HG03064 (cell line): ENCODE measurements at regions not wholly inside any gene's neighbourhood (a gene's known extent, or its start where the extent isn't known, plus 50 kb on each side); places are given as distances from the start of the nearest gene placed in this dataset.
A peak's percentile ranks its signal among the peaks of the same experiment; 100 is the strongest.

Experiments
- ATAC-seq: cut with Tn5 transposase; IDR thresholded peaks from one replicate; pipeline ENCODE4 v1.9.1; 2021; ENCODE audit warnings: low read depth; ENCODE audit not compliant: unreplicated experiment

DNA sequence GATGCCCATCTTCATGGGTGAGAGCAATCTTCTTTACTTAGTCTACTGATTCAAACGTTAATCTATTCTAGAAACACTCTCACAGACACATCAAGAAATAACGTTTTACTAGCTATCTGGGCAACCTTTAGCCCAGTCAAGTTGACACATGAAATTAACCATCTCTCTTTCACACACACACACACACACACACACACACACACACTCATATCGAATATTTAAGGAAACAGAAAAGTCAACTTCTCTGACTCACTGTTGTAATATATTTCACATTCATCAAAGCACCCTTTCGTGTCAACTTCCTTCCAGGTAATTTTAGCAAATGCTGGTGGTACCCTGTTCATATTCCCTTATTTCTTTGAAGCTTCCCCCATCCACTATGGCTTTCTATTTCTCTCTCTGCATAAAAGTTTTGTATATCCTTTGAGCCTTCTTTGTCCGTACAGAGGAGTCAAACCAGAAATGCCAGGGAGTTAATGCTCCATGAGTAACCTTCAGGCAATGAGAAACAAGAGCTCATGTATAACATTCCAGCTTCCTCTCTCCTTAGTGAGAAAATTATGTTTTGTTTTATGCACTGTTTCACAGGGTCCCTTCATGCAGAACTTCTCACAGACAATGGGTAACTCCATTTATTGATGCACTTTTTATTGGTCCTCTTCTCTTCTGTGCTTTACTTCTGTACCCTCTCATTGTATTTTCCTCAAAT, 335.5 kb upstream of the CBLB start:
- ATAC-seq, result no peak

DNA sequence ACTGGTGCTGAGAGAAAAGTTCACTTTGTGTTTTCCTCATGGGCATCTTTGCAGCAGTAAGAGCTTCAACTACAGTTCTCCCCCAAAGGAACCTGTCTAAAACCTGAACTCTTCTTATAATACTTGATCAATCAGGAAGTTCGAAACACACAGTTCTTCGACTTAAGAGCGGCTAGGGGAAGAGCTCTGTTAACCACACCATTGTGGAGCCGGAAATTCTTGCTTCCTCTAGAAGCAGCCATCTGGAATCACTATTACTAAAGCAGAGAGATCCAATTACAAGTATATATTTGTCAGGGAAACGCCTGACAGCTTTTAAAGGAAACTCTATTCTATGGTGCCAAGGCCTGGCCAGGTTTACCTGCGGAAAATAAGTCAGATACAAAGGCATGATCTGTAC, 337.3 kb upstream of the CBLB start:
- peak; percentile 91 for ATAC-seq

DNA sequence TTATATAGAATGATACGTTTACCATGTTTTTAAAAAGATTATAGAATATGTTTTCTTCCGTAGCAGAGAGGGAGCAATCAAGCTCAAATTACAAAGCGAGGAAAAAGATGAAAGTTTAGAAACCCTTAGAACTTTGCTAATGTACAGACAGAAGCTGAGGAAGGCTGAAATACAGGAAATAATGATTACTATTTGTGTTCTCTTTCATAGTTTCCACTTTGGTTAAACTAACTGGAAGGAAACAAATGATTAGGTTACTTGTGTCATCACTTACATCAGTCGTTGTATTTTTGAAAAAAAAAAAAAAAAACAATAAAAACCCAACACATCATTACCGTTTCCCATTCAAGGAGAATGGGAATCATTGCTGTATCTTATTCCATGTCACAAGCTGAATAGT, 337.8 kb upstream of the CBLB start:
- peak; percentile 20 for ATAC-seq

DNA sequence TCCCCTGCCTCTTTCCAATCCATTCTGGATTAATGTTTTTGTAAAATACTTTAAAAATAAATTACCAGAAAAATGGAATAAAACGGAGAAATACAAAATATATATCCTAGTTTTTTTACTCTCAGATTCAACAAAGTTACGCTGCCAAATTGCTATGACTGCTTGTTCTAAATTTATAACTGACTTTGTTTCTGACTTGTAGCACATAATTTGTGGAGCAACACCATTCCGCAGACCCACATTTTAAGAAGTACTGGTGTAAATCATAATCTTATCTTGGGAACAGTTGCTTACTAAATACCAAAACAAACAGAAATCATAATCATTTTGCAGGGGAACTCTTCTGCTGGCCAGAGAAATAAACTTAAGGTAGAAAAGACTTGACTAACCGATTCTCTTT, 339.4 kb upstream of the CBLB start:
- ATAC-seq, result no peak

DNA sequence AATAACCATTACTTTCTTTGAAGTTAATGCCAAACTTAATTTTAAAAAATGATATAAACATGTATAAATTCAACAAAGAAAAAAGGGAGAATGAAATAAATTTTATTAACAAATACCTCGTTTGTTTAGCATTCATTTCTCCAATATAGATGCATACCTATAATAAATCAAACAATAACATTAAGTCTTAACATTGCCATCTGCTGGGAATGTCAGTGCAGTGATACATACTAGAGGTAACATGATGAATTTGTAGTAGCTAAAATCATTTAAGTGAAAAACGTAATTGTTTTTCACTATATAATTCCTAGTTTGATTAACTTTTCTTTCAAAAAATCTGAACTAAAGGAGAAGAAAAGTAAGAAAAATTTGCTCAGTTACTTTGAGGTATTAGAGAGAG, 340.2 kb upstream of the CBLB start:
- ATAC-seq, result no peak

DNA sequence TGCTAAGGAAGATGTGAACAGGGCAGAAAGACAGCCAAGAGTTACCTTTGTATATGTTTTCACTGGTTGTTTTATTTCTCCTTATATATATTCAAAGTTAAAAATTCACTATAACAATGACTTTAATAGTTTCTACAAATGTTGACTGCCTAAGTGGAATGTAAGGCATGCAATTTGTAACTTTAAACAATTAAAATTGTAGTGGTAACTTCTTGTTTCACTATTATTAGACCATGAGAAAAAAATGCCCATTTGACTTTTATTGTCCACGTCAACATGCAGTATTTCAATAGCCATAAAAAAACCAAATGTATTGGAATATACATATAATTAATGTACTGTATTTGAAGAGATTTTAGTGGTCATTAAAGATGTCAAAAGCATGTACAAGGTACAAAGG, 340.7 kb upstream of the CBLB start:
- ATAC-seq, result no peak

DNA sequence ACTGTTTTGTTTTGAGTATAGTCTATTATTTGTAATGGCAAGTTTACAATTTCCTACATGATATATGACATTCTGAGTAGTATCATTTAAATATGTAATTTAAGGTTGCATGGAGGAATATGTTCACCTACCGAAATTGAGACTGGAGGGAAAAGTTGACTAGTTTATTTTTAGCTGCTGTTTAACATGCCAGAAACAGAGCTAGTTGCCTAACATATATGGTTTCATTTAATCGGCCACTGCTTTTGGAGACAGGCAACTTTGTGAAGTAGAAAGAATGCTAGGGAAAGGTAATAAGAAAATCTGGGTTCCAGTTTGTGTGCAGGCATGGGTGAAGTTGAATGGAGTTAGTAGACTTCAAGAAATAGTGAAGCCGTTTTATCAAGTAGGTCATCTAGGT, 342.1 kb upstream of the CBLB start:
- no peak for ATAC-seq

DNA sequence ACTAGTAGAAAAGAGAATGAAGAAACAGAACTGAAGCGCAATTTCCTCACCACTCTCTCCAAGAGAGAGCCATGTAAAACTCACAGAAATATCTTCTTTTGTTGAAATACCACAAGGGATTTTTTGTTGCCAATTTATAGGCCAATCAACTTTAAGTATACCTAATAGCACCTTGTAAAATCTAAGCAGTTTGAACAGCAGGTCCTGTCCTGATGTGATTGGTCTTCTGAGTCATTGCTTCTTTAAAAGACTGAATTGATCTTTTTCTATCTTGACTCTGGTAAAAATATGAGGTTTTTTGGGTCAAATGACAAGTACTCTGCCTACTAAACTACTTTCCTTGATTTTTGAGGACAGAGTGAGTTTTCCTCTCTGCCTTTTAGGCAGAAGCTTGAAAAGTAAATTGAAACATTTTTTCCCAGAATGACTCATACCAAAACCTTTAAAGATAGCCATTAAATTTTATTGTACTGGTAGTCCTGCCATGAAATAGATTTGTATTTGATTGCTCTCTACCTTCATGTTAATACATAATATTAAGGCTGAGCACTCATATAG, 343.9 kb upstream of the CBLB start:
- ATAC-seq, result no peak

DNA sequence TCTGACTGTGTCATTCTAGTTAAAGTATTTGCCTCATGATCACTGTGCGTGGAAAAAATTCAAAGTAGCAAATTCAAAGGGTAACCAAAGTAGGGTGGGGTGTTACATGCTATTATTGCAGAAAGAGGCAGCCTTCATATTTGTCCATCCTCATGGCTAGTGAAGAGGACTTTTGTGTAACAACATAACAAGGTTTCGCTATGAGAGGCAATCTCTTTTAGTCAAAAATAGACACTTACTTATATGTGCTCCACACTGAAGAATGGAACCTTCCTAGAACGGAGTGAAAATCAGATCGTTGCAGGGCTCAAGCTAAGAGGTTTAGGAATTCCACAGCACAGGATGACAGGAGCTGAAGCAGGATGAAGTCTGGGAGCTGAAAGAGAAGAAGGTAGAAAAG, 345.1 kb upstream of the CBLB start:
- no peak for ATAC-seq

DNA sequence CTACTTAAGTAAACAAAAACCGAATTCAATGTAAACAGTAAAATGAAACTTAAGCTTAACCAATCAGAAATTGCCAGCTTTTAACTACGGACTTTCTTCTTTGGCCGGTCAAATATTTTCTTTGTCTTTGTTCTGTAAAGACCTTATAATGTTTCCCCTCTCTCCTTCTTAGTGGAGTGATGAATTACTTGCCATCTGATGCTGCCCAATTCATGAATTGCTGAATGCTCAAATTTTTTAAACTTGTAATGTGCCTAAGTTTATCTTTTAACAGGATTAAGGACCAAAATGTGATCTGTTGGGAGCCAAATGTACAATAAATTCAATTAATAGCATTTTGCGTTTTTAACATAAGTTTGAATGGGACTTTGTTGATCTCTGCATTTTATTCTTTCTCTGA, 345.8 kb upstream of the CBLB start:
- ATAC-seq, result no peak

DNA sequence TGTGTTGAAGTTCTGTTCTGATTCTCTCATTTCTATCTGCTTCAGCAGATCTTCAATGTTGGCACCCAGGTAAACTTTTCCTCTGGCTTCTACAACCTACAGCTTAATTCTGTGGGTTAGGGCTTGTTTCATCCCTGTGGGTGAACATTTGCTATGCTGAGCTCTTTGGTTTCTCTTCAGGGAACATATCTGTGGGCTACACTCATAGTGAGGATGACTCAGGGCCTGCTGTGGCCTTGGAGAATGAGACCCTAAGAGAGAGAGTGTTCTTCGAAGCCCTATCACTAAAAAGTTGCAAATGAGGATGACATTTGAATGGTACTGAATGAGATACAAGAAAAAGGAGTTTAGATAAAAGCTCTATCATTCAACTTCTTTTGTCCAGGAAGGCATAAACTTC, 346.2 kb upstream of the CBLB start:
- ATAC-seq, result no peak

DNA sequence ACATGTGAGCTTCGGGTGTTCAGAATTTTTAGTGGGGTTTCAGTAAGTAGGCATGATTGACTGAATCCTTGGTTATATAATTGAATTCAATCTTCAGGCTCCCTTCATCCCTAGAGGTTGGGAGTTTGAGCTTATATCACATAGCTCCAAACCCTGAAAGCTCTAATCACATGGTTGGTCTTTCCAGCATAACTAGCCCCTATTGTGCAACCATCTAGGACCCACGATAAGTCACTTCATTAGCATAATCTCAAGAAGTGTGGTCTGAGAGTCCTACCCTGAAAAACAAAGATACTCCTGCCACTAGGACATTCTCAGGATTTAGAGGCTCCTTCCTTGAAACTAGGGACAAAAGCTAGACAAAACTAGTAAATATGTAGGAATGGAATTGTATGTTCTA, 348.9 kb upstream of the CBLB start:
- ATAC-seq, result no peak

DNA sequence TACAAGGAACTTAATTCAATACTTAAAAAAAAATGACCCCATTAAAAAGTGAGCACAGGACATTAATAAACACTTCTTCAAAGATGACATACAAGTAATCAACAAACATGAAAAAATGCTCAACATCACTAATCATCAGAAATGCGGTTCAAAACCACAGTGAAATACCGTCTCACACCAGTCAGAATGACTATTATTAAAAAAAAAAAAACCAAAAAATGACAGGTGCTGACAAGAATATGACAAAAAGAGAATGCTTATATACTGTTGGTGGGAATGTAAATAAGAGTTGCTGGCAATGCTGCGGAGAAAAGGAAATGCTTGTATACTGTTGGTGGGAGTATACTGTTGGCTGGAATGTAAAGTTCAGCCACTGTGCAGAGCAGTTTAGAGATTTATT, 358.3 kb upstream of the CBLB start:
- no peak for ATAC-seq

DNA sequence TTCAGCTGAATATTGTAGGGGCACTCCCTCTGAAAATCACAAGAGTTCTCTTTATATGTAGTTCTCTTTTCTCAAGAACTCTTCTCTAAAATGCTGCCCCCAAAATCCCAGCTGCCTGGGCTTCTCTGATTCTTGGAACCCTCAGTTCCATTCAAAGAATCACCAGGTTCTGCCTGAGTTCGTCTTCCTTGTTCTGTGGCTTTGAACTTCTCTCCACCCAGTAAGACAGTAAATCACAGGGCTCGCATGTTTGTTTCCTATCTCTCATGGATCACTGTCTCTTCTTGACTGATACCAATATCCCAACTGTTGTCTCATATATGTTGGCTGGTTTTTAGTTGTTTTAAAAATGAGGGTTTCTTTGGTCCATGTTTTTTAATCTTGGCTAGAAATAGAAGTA, 359.5 kb upstream of the CBLB start:
- no peak for ATAC-seq

DNA sequence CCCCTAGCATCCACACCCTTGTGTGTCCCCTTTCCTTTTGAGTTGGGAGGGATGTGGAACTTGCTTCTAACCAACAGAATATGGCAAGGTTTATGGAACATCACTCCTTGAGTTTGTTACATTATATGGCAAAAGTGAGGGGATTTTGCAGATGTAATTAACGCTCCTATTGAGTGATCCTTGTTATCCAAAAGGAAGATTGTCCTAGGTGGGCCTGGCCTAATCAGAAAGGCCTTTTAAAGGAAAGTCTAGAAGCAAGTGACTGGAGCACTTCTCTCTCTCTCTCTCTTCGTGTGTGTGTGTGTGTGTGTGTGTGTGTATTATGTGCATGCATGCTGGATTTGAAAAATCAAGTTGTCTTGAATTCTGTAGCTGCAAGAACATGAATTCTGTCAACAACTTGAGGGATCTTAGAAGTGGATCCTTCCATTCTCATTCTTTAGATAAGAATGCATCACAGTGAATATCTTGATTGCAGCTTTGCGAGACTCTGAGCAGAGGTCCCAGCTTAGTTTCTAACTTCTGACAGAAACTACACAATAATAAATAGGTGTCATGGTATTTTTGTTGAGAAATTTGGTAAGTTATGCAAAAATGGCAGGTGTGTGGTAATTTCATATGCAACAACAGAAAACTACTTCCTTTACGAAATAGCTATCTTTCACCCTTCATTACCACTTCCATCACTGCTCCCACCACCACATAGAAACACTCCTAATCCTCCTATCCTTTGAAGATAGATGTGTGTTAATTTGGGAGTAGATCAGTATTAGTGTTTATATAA, 360.9 kb upstream of the CBLB start:
- no peak for ATAC-seq

DNA sequence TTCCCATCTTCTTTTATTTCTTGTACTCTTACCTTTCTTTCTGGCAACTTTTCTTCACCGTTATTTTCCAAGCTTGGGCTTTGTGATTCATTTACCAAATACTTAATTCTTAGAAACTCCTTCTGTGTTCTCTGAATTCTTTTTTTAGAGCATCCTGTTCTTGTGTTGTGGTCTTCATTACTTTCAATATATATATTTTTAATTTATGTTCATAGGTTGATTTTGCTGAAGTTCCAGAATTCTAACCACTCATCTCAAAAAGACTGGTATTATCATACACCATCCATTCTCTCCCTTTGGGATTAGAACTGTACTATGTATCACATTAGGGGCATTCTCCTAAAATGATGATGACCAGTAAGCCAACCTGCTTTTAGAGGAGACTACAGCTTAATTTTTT, 362.3 kb upstream of the CBLB start:
- no peak for ATAC-seq

DNA sequence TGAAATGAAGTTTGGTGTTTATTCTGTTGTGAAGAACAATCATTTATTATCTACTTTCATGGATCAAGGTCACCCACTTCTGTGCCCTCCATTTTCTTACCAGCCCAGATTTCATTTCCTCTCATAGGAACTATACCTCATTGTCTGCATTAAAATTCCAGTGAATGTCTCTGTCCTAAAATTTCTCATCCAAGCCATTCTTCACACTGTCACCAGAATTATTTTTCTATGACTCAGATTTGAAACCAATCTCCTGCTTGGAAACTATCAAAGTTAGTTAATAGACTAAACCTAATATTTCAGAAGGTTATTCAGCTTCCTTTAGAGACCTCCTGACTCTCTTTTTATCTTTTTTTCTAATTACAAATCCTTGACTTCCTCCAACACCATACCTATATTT, 364.1 kb upstream of the CBLB start:
- ATAC-seq, result no peak

DNA sequence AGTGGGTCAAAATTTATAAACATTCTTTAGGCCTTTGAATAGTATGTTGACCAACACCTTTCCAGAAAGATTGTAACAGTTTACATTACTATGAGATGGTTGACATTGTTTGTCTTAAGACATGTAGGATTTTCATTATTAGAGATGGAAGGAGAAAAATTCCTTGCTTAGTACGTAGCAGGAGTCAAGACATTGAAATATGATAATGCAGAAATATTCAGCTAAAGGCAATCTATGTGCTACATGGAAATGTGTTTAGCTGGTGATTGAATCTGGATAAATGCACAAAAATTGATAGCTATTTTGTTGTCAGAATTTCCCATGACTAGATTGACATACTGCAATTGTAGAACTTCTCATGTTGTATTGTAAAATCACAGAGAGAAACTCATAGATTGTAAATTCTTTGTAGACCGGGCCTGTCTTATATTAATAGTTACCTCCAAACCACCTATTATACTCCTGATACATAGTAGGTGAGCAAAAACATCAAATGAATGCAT, 370.4 kb upstream of the CBLB start:
- ATAC-seq, result no peak

DNA sequence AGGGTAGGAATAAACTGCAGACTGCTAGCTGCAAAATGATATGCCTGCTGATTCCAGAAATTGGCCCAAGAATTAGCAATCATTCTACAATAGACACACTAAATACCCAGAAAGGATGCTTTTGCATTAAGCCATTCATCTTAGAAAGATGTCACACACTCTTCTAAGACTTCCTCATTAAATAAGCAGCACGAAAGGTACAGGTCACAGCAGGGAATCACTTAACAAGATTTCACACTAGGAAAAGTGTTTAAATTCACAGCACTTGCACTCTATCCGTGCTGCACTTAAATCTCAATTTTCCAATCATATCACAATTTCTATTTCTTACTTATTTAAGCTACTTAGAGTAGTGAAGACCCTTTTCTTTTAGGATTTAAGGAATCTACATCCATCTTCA, 372.8 kb upstream of the CBLB start:
- no peak for ATAC-seq

DNA sequence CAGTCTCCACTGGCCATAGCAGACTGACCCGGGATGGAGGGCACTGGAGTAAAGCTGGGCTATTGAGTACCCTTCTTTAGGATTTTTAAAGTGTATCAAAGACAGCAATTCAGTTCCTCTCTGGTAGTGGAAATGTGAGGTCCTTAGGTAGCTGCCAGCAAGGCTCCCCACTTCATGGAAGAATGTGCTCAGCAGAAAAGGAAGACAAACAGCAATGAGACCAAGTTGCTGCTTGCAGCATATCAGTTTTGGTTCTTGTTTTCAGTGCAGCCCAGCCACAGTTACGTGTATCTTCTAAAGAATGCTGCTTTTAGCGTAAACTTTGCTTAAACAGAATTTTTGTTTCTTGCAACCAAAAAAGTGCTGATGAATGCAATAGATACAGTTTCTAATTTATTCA, 374.0 kb upstream of the CBLB start:
- no peak for ATAC-seq

DNA sequence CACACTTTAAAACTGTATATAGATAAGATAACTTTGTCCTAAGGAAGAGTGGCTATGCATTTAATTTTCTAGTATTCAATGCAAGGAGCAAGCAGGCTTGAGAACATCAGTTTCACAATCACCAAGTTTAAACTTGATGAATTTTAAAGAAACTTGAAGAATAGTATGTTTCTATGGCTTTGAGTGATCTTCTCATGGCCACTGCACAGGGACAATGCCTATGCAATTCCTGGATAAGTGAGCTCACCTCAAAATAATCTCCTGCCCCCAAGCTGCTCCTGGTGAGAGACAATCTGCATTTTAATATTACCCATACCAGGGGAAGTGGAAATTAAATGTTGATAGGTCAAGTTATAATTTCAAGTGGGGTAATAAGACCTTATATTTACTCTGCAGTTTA, 376.6 kb upstream of the CBLB start:
- ATAC-seq, result no peak
